Skin epidermis (tissue), 12 donors: ENCODE measurements at regions not wholly inside any gene's neighbourhood (a gene's known extent, or its start where the extent isn't known, plus 50 kb on each side); places are given as distances from the start of the nearest gene placed in this dataset.
"Not testable (repeated sequence)": the region's sequence is repeated elsewhere in the genome, so short reads cannot be mapped to it uniquely, and the experiment has no call there.

Experiments
- H3K27ac ChIP-seq, 21 experiments: fragments of 200-600 bp; sonication (generic) in 11 of 21; one replicate each; pipeline ENCODE4 v1.5.0; 2020; ENCODE audit warnings: mild to moderate bottlenecking in 3 of 21, inconsistent platforms in 2 of 21, moderate library complexity in 2 of 21
- H3K4me3 ChIP-seq, 7 experiments: fragments of 200-600 bp; sonication (generic) in 2 of 7; one replicate each; pipeline ENCODE4 v1.5.0; 2020; ENCODE audit warnings: inconsistent platforms in 2 of 7, mild to moderate bottlenecking in 2 of 7, moderate library complexity in 1 of 7

- no peak overlapping the region for H3K27ac ChIP-seq
Observed at GRCh38 chrX:148229801-148230303, 248.7 kb downstream of the FMR1NB start.

GRCh38 chrX:148259990-148260389 lies 240.4 kb upstream of the AFF2 start:
- Histone ChIP-seq H3K27ac (no peak overlapping the region), H3K4me3 (no peak overlapping the region)

More at GRCh38 chrX:148229801-148230303, 248.7 kb downstream of the FMR1NB start:
- no peak overlapping the region for H3K4me3 ChIP-seq

DNA sequence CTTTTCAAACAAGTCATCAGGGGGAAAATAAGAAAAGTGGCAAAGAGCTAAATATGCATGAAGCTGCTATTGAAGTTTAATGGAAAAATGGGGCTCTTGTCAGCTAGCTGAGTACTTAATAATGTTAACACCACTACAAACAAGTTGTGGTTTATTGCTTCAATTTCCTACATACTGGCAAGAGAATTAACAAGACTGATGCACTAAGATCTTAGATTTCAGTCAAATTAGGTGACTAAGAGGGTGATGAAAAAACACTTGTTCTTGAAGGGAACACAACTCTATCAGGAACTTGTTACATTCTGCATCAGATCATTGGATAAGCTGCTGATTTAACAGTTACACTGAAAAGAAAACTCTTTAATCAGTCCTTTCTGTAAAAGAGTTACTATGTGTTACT lies 234.6 kb upstream of the AFF2 start:
- H3K27ac ChIP-seq: no peak overlapping the region
- no peak overlapping the region for H3K4me3 ChIP-seq

- no peak overlapping the region for H3K27ac ChIP-seq
- H3K4me3 ChIP-seq: no peak overlapping the region
Observed at GRCh38 chrX:148268673-148269072, 231.7 kb upstream of the AFF2 start.

DNA sequence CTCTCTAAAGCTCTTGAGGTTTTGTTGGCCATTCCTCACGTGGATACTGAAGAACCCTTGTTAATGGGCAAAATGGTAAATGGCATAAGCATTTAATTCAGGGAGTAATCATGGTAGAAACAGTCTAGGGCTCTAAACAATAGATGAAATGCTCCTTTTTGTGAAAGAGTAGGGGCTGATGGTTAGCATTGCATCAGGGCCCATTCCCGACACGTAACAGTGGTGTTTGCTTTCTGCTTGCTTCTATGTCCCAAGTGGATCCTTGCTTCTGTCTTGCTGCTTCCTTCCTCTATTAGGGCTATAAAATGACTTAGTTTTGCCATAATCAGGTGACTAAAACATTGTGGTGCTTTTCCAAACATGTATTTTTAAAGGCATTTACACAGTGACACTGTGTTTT lies 230.9 kb upstream of the AFF2 start:
- Histone ChIP-seq H3K27ac (no peak overlapping the region), H3K4me3 (no peak overlapping the region)

GRCh38 chrX:148270499-148270898 lies 229.9 kb upstream of the AFF2 start:
- Histone ChIP-seq H3K4me3 (no peak overlapping the region), H3K27ac (no peak overlapping the region)

DNA sequence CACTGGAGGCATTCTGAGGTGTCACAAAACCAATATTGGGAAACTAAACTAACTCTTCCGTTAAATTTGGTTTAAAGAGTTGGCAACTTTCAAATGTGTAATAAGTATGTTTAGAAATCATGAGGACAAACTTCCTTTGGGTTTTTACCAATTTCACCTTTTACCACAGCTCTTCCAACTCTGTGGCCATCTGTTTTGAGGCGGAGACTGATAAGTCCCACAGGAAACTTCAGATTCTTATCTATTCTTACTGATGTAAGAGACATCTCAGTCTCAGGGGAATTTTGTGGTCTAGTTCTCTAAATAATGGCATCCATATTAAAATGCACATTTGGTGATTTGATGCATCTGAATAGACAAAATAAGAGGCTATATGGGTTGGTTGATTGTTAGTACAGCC lies 229.2 kb upstream of the AFF2 start:
- Histone ChIP-seq H3K4me3 (no peak overlapping the region), H3K27ac (no peak overlapping the region)

DNA sequence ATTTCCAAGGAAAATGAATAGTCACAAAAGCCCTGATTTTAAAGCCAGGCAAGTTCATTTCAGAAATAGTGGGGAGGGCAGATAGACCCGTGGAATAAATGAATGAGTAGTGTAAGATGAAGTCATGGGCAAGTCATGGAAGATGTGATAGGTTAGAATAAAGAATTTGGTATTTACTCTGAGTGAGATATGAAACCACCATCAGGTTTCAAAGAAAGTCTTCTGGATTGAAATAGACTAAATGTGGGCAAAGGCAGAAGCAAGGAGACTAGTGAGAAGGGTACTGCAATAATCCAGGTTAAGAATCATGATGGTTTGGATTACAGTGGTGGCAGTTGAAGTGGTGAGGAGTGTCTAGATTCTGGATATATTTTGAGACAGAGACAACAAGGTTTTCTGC lies 218.5 kb upstream of the AFF2 start:
- Histone ChIP-seq H3K27ac (no peak overlapping the region), H3K4me3 (no peak overlapping the region)

DNA sequence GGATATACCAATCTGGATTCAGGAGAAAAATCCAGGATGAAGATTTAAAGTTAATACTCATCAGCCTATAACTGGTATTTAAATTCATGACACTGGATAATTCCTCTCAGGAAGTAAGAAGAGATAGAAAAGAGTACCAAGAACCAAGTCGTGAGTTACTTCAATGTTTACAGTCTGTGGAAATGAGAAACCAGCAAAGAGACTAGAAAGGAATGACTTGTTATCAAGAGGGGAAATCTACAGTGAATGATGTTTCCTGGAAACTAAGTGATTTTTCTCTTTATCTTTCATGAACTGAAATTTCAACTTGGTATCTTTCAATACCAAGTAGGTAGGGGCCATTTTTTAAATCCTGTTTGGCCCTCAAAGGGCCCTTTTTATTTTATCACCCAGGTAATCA lies 217.9 kb upstream of the AFF2 start:
- Histone ChIP-seq H3K27ac (no peak overlapping the region), H3K4me3 (no peak overlapping the region)

- no peak overlapping the region for H3K4me3 ChIP-seq
- no peak overlapping the region for H3K27ac ChIP-seq
Observed at GRCh38 chrX:148284056-148284455, 216.4 kb upstream of the AFF2 start.

- H3K27ac ChIP-seq: no peak overlapping the region
Observed at GRCh38 chrX:148284821-148285220, 215.6 kb upstream of the AFF2 start.

GRCh38 chrX:148288451-148288850 lies 212.0 kb upstream of the AFF2 start:
- Histone ChIP-seq H3K27ac (no peak overlapping the region), H3K4me3 (no peak overlapping the region)

More at GRCh38 chrX:148284821-148285220, 215.6 kb upstream of the AFF2 start:
- H3K4me3 ChIP-seq: no peak overlapping the region

DNA sequence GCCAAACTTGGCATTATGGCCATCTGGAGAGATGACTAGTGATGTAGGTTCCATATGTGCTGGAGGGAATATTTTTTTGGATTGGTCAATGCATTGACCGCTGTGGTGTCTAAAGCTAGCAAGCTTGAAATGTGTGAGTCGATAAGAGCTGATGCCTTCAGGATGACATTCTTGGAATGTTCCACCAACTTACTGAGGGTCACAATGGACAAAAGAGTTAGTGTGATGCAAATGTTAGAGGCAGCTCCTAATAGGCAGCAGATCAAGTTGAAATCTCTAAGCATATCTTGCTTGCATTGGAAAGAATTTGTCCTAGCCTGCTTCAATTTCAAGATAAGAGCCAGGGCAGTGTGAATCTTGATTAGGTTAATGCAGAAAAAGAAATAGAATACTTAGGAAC lies 210.4 kb upstream of the AFF2 start:
- Histone ChIP-seq H3K27ac (no peak overlapping the region), H3K4me3 (no peak overlapping the region)

GRCh38 chrX:148290931-148291330 lies 209.5 kb upstream of the AFF2 start:
- Histone ChIP-seq H3K4me3 (no peak overlapping the region), H3K27ac (no peak overlapping the region)

DNA sequence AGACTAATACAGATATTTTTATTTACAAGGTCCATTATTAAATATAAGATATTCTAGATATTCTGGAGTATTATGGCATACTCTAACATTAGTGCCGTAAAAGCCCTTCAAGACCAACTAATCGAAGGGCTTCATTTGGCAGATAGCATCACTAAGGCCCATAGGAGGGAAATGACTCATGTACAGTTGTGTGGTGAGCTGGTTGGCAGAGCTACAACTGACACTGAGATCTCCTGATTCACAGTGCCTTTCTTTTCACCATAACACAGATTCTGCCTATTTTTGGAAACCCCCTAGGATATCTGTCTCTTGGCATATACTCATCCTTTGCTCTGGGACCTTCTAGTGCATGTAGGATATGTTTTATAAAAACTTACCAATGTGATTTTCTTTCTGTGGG lies 201.7 kb upstream of the AFF2 start:
- Histone ChIP-seq H3K27ac (no peak overlapping the region), H3K4me3 (no peak overlapping the region)

- H3K4me3 ChIP-seq, H3K27ac ChIP-seq: not testable (repeated sequence)
Observed at GRCh38 chrX:148305214-148305613, 195.2 kb upstream of the AFF2 start.

DNA sequence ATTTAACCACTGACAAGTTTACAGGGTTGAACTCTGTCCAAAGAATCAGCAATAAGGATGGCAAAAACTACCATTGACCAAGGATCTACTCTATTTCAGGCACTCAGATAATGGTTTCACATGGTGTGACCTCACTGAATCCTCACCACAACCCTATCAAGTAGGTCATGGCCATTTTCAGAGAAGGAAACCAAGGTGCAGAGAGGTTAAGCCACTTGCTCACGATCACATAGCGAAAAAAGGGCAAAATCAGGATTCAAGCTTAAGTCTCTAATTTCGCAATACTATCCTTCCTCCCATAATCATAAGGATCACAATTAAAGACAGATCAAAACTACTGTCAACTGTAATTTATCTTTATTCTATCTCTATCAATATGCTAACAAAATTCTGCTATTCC lies 191.0 kb upstream of the AFF2 start:
- Histone ChIP-seq H3K4me3 (no peak overlapping the region), H3K27ac (no peak overlapping the region)

DNA sequence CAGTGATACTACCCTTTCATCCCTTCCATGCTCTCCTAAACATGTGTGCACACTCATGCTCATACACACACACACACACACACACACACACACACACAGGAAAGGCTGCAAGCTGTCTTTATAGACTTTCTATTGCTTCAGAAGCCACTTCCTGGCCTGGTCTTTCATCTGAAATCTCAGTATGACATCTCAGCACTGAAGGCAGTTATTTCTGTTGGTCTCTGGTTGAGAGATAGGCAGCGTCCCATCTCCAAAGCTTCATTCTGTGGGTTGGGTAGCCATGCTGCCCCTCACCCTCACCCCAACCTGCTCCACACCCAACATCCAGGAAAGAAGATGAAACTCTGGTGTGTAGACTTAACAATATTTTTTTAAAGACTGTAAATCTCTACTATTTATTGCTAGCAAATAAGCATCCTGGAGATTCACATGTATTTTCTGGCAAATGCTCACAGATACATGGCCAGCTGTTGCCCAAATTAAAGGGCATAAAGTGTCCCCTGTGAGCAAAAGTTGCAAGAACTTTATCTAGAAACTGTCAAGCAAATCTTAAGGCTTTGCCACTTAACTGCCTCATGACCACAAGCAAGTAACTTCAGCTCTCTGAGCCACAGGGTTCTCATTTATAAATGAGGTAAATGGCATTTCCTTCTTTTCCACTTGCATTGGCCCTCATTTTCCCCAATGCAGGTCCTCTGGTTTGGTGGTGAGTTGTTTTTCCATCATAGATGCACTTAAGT lies 189.8 kb upstream of the AFF2 start:
- Histone ChIP-seq H3K27ac (peak overlapping the region in 5 of 21 experiments; percentile 10 to 76 (median 35)), H3K4me3 (no peak overlapping the region)

- Histone ChIP-seq H3K27ac (peak overlapping the region in 2 of 21 experiments; percentile 55 to 76), H3K4me3 (no peak overlapping the region)
Observed at GRCh38 chrX:148311544-148311943, 188.9 kb upstream of the AFF2 start.

DNA sequence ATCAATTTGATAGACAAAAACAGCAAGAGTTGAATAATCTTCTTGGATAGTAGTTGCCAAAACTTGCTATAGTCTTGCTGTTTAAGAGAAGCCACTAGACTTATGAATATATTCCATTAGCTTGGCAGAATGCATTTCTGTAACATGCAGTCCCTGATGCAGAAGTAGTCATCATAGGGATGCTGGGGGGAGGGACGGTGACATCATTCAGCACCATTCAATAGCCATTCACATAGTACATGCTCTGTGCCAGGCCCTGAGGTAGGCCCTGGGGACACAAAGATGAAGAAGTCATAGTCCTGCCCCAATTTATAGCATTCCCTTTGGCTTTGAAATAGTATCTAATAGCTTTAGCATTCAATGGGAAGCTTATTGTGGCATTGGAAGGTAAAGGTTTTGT lies 185.5 kb upstream of the AFF2 start:
- no peak overlapping the region for H3K4me3 ChIP-seq
- no peak overlapping the region for H3K27ac ChIP-seq

DNA sequence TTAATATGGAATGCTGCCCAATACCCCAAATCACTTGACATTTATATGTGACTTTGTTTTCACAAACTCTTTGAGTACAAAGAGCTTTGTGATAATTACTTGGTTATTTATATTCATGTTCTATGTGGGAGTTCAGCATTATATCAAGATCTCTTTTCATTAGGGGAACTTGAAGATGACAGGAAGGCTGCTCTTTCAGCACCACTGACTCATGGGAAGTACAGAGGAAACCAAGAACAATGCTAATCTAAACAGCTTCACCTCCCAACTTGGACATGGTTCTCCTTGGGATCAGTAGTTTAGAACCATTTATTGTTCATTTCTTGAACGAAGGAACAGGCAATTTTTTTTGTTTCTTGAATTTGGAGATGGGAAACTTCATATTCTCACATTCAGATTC lies 184.0 kb upstream of the AFF2 start:
- H3K27ac ChIP-seq: no peak overlapping the region
- H3K4me3 ChIP-seq: no peak overlapping the region

DNA sequence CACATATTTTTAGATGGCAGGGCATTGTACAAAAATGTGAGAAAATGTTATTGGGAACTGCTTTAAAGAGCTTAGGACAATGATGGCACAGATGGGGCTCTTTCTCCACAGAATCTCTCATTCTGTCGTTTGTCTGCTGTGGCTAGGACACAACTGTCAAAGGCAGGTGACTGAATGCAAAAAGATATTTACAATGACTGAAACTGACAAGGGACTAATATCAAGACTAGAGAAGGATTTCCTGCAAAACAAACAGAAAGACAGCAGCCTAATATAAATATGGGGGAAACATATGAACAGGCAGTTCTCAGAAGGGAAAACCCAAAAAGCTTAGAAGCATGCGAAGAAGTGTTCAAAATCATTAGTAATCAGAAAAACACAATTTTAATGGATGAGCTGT lies 177.5 kb upstream of the AFF2 start:
- no peak overlapping the region for H3K27ac ChIP-seq
- no peak overlapping the region for H3K4me3 ChIP-seq
